OCI-LY3 (cell line): ENCODE measurements at regions not wholly inside any gene's neighbourhood (a gene's known extent, or its start where the extent isn't known, plus 50 kb on each side); places are given as distances from the start of the nearest gene placed in this dataset.

Experiments
- EZH2phosphoT487 ChIP-seq: fragments of 200-600 bp; shearing (Covaris generic); IDR thresholded peaks from 2 replicates; pipeline ENCODE4 v1.6.1; 2018; ENCODE audit warnings: antibody characterized with exemption, mixed run types, low read depth
- TF ChIP-seq, protein P1 (sequence below): fragments of 200-600, 300-600 bp; sonication (generic); IDR thresholded peaks from 2 replicates; pipeline ENCODE4 v1.5.1; 2014; ENCODE audit warnings: antibody characterized with exemption, low read length, low read depth

- TF ChIP-seq, protein P1, sequence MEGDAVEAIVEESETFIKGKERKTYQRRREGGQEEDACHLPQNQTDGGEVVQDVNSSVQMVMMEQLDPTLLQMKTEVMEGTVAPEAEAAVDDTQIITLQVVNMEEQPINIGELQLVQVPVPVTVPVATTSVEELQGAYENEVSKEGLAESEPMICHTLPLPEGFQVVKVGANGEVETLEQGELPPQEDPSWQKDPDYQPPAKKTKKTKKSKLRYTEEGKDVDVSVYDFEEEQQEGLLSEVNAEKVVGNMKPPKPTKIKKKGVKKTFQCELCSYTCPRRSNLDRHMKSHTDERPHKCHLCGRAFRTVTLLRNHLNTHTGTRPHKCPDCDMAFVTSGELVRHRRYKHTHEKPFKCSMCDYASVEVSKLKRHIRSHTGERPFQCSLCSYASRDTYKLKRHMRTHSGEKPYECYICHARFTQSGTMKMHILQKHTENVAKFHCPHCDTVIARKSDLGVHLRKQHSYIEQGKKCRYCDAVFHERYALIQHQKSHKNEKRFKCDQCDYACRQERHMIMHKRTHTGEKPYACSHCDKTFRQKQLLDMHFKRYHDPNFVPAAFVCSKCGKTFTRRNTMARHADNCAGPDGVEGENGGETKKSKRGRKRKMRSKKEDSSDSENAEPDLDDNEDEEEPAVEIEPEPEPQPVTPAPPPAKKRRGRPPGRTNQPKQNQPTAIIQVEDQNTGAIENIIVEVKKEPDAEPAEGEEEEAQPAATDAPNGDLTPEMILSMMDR: no peak
- TF ChIP-seq EZH2phosphoT487: no peak
Measured at GRCh38 chr13:50733392-50733791, 110.1 kb downstream of the DLEU7 start.
